Heart left ventricle (tissue), 16 donors: ENCODE measurements at regions not wholly inside any gene's neighbourhood (a gene's known extent, or its start where the extent isn't known, plus 50 kb on each side); places are given as distances from the start of the nearest gene placed in this dataset.

Experiments
- ATAC-seq, 4 donors: fragments of 200-7000 bp; cut with Tn5 transposase; one replicate each; pipeline ENCODE4 v1.9.1; 2020 to 2022; ENCODE audit warnings: moderate library complexity in 4 of 4, mild to moderate bottlenecking in 3 of 4, moderate number of reproducible peaks in 1 of 4
- DNase-seq, 5 donors: peaks; one replicate each; pipeline ENCODE4 v3.0.0-alpha.2; 2020
- H3K27ac ChIP-seq, 12 donors: fragments of 200-600 bp; sonication (generic) in 4 of 12; one replicate each; pipeline versions ENCODE4 v1.5.0 to v1.8.0; 2016 to 2022; ENCODE audit warnings: mild to moderate bottlenecking in 2 of 12
- H3K27me3 ChIP-seq, 9 donors: fragments of 200-600 bp; sonication (generic) in 2 of 9; one replicate each; pipeline versions ENCODE4 v1.5.1 to v1.8.0; 2016 to 2022; ENCODE audit warnings: mild to moderate bottlenecking in 3 of 9
- H3K36me3 ChIP-seq, 9 donors: fragments of 200-600 bp; sonication (generic) in 2 of 9; one replicate each; pipeline versions ENCODE4 v1.5.0 to v1.8.0; 2018 to 2022; ENCODE audit warnings: mild to moderate bottlenecking in 2 of 9
- H3K4me1 ChIP-seq, 12 donors: fragments of 200-600 bp; sonication (generic) in 4 of 12; one replicate each; pipeline versions ENCODE4 v1.5.0 to v1.8.0; 2016 to 2022; ENCODE audit warnings: mild to moderate bottlenecking in 3 of 12
- H3K4me3 ChIP-seq, 12 donors: fragments of 200-600 bp; sonication (generic) in 4 of 12; one replicate each; pipeline versions ENCODE4 v1.5.0 to v1.8.0; 2017 to 2022; ENCODE audit warnings: mild to moderate bottlenecking in 9 of 12, moderate library complexity in 4 of 12
- H3K9me3 ChIP-seq, 12 donors: fragments of 200-600 bp; sonication (generic) in 4 of 12; one replicate each; pipeline versions ENCODE4 v1.5.0 to v1.8.0; 2016 to 2022; ENCODE audit warnings: mild to moderate bottlenecking in 1 of 12
- POLR2A ChIP-seq, 2 donors: fragments of 450-650 bp; IDR thresholded peaks; one replicate each; pipeline ENCODE4 v1.6.1; 2017; ENCODE audit warnings: antibody characterized with exemption in 2 of 2, mild to moderate bottlenecking in 2 of 2, moderate library complexity in 2 of 2
- WGBS, 4 donors: extraction: QIAGEN DNeasy Blood & Tissue Kit in 2 of 4; methylation state at CpG; one replicate each; pipeline versions ENCODE4 v1.1.5 to v1.1.7; 2013 to 2018; 5-methylcytosine and 5-hydroxymethylcytosine counted together
- intact Hi-C, 10 donors: fragments of 100-400 bp; cut with DNase I; formaldehyde crosslinking; loops; one replicate each; pipeline versions ENCODE4 v1.11.1 to v1.14.2; 2022
- TF ChIP-seq, protein P1 (sequence below), 12 donors: fragments of 200-600 bp; sonication (generic) in 4 of 12; IDR thresholded peaks; one replicate each; pipeline versions ENCODE4 v1.5.0 to v1.8.0; 2018 to 2022; ENCODE audit warnings: antibody characterized with exemption in 12 of 12, mild to moderate bottlenecking in 5 of 12
- donor health status: ischemic (EF 13 %, LVEDD 7.1; RV severe dilation, severe dysfunction).
- donor health status: healthy with polysubstance abuse.
- donor health status: DM: no; HTN: yes; CAD: no.
- donor health status: DM: no; HTN: no; CAD: no.
- donor health status: ischemic (EF 25% LVEDD 6.9; RV normal size, moderate dysfunction).
- donor health status: ischemic (EF 25% LVEDD 5.7; RV mildly dilated, moderate dysfunction).
- donor health status: healthy.
- donor health status: DM: yes; HTN: yes; CAD: no.
- donor health status: ischemic (EF 35%, LVEDD 5.7; RV mildly dilated, moderate dysfunction).
- donor health status: nonischemic (EF 11% LVEDD 7.7; RV severe dilation, severe dysfunction).
- donor health status: DM: yes; HTN: yes; CAD: no.
- donor health status: PGD.
- donor health status: ischemic (EF 29% LVEDD 5.4; RV normal size, mild dysfunction).
- donor health status: nonischemic (EF 23%, LVEDD 6.1; RV moderate dilation, normal function).

DNA sequence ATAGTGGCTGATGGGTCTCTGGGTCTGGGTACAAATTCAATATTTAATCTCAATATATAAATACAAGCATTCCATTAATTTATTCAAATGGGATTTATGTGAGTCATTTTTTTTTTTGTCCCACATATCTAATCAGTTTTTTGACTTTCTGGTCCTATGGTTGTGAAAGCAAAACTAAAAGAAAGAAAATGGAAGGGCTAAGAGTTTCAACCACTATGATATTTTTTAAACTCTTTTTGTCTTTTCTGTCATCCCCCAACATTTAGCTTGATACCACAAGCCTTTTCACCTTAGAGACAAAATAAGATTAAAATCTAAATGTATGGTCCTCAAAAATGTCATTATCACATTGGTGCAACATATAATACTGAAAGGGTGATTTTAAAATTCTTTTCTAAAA is 602.7 kb upstream of the CHRM3 start:
- intact Hi-C loops: no loop called here
- Histone ChIP-seq H3K4me3 (no peak overlapping the region), H3K27ac (no peak overlapping the region), H3K27me3 (no peaks in the 10 kb centered on the region), H3K36me3 (no peaks in the 10 kb centered on the region), H3K9me3 (no peaks in the 10 kb centered on the region), H3K4me1 (no peaks in the 10 kb centered on the region)
- DNase-seq (no peak), ATAC-seq (no peak)
- no peak for TF ChIP-seq POLR2A (IDR thresholded peaks at IDR 0.05)
- TF ChIP-seq, protein P1, sequence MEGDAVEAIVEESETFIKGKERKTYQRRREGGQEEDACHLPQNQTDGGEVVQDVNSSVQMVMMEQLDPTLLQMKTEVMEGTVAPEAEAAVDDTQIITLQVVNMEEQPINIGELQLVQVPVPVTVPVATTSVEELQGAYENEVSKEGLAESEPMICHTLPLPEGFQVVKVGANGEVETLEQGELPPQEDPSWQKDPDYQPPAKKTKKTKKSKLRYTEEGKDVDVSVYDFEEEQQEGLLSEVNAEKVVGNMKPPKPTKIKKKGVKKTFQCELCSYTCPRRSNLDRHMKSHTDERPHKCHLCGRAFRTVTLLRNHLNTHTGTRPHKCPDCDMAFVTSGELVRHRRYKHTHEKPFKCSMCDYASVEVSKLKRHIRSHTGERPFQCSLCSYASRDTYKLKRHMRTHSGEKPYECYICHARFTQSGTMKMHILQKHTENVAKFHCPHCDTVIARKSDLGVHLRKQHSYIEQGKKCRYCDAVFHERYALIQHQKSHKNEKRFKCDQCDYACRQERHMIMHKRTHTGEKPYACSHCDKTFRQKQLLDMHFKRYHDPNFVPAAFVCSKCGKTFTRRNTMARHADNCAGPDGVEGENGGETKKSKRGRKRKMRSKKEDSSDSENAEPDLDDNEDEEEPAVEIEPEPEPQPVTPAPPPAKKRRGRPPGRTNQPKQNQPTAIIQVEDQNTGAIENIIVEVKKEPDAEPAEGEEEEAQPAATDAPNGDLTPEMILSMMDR (IDR thresholded peaks at IDR 0.05): no peak

DNA sequence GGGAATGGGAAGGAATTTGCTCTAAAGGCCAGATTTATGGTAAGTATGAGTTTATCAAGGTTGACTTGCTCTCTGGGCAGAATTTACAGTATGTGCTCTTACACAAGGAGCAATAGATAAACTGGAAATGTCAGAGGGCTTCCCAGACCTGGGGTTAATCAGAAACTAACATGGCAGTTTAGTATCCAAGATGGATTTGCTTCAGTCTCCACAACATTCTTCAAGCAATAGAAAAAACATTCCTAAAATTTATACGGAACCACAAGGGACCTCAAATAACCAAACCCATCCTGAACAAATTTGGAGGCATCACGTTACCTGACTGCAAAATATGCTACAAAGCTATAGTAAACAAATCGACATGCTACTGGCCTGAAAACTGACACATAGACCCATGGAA is 606.7 kb upstream of the CHRM3 start:
- H3K4me1 ChIP-seq: no peaks in the 10 kb centered on the region
- TF ChIP-seq, protein P1 (IDR thresholded peaks at IDR 0.05): no peak
- no peak for TF ChIP-seq POLR2A (IDR thresholded peaks at IDR 0.05)
- peaks cover 0 to 3% (median 0%) of the 10 kb centered on the region in 12 donors for H3K9me3 ChIP-seq
- H3K27ac ChIP-seq: no peak overlapping the region
- no peaks in the 10 kb centered on the region for H3K27me3 ChIP-seq
- intact Hi-C loops: no loop called here
- WGBS, 4 donors: 69 to 75% (median 73%) methylated on average over 3 of the region's 3 CpGs
- no peaks in the 10 kb centered on the region for H3K36me3 ChIP-seq
- ATAC-seq: no peak
- DNase-seq: no peak
- no peak overlapping the region for H3K4me3 ChIP-seq

DNA sequence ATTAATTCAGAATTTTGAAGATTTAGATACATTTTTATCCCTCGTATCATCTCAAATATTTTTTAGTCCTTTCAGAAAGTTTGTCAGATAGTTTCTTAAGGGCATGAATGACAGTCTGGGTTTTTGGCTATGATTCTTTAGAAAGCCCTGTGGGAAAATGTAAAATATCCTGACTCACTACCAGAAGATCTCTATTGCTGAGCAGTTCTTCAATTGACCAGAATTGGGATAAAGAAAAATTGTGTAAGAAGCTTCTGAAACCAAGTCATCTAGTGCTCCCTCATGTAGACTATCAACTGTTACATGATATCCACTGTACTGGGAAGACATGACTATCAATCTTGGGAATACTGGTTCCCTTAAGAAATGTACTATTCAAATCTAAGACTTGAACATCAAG is 608.3 kb upstream of the CHRM3 start:
- no peaks in the 10 kb centered on the region for H3K27me3 ChIP-seq
- H3K36me3 ChIP-seq: no peaks in the 10 kb centered on the region
- 84 to 90% (median 89%) methylated on average over 1 of the region's 1 CpG for WGBS, 4 donors
- intact Hi-C loops: no loop called here
- H3K4me1 ChIP-seq: no peaks in the 10 kb centered on the region
- ATAC-seq (no peak), DNase-seq (no peak)
- no peak overlapping the region for H3K4me3 ChIP-seq
- H3K9me3 ChIP-seq: peaks cover 0 to 3% (median 0%) of the 10 kb centered on the region in 12 donors
- TF ChIP-seq POLR2A (IDR thresholded peaks at IDR 0.05): no peak
- TF ChIP-seq, protein P1 (IDR thresholded peaks at IDR 0.05): no peak
- H3K27ac ChIP-seq: no peak overlapping the region

DNA sequence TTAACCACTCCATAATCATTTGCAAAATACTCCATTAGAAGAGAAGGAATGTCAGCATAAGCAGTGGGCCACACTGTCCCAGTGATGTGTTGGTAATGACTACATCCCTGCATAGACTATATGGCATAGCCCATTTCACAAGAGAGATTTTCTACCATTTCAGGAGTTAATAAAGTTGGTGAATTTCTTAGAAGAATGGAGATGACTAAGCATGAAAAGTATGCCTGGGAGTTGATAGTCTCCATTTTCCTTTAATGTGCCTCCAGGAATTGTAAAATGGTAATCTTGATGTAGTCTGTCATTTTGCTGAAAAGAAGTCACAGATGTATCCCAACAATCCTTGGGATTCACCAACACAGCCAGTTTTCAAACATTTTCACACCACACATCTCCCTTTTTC is 608.8 kb upstream of the CHRM3 start:
- H3K27me3 ChIP-seq: no peaks in the 10 kb centered on the region
- ATAC-seq: no peak
- H3K36me3 ChIP-seq: no peaks in the 10 kb centered on the region
- intact Hi-C loops: no loop called here
- H3K4me1 ChIP-seq: no peaks in the 10 kb centered on the region
- DNase-seq: no peak
- peaks cover 0 to 3% (median 0%) of the 10 kb centered on the region in 12 donors for H3K9me3 ChIP-seq
- no peak overlapping the region for H3K4me3 ChIP-seq
- TF ChIP-seq POLR2A (IDR thresholded peaks at IDR 0.05): no peak
- TF ChIP-seq, protein P1 (IDR thresholded peaks at IDR 0.05): no peak
- H3K27ac ChIP-seq: no peak overlapping the region
